Stimulated activated naive CD8-positive, alpha-beta T cell treated with anti-CD3 and anti-CD28 coated beads, Interleukin-15, Interleukin-2, amounts not matched to agents 100 ng/mL and 50 ng/mL, for 24 hours (primary cell): ENCODE measurements at regions not wholly inside any gene's neighbourhood (a gene's known extent, or its start where the extent isn't known, plus 50 kb on each side); places are given as distances from the start of the nearest gene placed in this dataset.
"Not testable (repeated sequence)": the region's sequence is repeated elsewhere in the genome, so short reads cannot be mapped to it uniquely, and the experiment has no call there.

ENCODE experiments used
- H3K27ac Mint-ChIP-seq: one replicate; pipeline ENCODE4 v1.8.0; 2021; ENCODE audit warnings: mild to moderate bottlenecking, mixed read lengths
- H3K27me3 Mint-ChIP-seq: one replicate; pipeline ENCODE4 v1.8.0; 2021; ENCODE audit warnings: mixed read lengths
- H3K36me3 Mint-ChIP-seq: one replicate; pipeline ENCODE4 v1.8.0; 2021; ENCODE audit warnings: low read depth, mixed read lengths
- H3K4me1 Mint-ChIP-seq: one replicate; pipeline ENCODE4 v1.8.0; 2021; ENCODE audit warnings: low read depth, mixed read lengths
- H3K4me3 Mint-ChIP-seq: one replicate; pipeline ENCODE4 v1.8.0; 2021; ENCODE audit warnings: mild to moderate bottlenecking, mixed read lengths
- H3K9me3 Mint-ChIP-seq: one replicate; pipeline ENCODE4 v1.8.0; 2021; ENCODE audit warnings: mixed read lengths

DNA sequence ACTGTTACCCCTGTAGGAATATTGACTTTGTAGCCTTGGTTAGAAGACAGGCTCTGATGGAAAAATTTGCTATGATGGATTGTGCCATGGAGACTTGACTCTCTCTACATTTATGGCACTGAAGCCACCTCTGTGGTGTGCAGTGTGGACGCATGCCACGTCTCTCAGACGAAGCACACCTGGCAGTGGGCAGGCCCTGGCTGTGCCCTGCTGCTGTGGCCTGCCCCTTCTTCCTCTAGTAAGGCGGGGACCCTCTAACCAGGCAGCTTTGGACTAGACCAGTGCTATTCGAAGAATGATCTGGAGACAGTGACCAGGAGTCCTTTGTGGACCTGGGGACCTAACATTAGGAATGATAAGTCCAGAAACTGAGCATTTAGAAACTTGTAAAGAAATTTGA is 773.5 kb upstream of the TPTE start:
- not testable (repeated sequence) for H3K4me1 Mint-ChIP-seq

DNA sequence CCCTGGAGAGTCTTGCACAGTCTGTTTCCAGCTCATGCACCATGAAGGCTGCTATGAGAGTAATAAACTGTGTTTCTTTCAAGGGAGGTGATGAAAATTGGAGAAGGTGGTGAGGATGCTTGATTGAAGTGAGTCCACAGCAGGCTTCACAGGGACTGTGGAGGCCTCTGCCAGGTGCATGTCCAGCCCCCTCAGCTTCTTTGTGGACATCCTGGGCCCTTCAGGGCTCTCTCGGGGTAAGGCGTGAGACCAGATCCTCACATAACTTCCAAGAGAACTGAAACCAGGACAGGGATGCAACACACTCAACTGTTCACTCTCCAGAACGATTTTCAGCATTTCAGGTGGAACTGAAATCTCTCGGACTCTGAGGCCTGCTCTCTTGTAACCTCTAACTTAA is 772.9 kb upstream of the TPTE start:
- not testable (repeated sequence) for H3K4me1 Mint-ChIP-seq, H3K9me3 Mint-ChIP-seq, H3K4me3 Mint-ChIP-seq, H3K27ac Mint-ChIP-seq, H3K36me3 Mint-ChIP-seq, H3K27me3 Mint-ChIP-seq

More for the DNA sequence above, 773.5 kb upstream of the TPTE start:
- H3K27ac Mint-ChIP-seq, H3K36me3 Mint-ChIP-seq, H3K9me3 Mint-ChIP-seq, H3K4me3 Mint-ChIP-seq, H3K27me3 Mint-ChIP-seq: not testable (repeated sequence)

DNA sequence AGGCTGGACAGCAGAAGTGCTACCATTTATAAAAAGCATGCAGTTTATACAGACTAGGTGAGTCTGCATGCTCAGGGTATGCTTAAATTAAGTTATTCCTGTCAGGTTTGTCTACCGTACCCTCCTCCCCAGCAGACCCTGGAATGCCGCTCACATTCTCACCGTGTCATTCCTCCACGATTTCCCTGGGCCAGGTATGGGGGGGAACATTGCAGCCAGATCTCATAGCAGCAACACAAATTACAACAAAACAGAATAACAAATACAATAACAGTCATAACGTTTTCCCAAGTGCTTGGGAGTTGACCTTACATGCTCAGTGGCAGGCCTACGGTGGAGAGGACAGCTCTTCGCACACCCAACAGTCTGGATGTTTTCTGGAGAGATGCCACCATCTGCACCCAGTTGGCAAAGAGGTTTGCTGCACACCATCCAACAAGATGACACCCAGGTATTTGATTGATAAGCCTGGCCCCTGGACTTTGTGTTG is 771.6 kb upstream of the TPTE start:
- H3K4me3 Mint-ChIP-seq, H3K27me3 Mint-ChIP-seq, H3K9me3 Mint-ChIP-seq, H3K4me1 Mint-ChIP-seq, H3K36me3 Mint-ChIP-seq, H3K27ac Mint-ChIP-seq: not testable (repeated sequence)

DNA sequence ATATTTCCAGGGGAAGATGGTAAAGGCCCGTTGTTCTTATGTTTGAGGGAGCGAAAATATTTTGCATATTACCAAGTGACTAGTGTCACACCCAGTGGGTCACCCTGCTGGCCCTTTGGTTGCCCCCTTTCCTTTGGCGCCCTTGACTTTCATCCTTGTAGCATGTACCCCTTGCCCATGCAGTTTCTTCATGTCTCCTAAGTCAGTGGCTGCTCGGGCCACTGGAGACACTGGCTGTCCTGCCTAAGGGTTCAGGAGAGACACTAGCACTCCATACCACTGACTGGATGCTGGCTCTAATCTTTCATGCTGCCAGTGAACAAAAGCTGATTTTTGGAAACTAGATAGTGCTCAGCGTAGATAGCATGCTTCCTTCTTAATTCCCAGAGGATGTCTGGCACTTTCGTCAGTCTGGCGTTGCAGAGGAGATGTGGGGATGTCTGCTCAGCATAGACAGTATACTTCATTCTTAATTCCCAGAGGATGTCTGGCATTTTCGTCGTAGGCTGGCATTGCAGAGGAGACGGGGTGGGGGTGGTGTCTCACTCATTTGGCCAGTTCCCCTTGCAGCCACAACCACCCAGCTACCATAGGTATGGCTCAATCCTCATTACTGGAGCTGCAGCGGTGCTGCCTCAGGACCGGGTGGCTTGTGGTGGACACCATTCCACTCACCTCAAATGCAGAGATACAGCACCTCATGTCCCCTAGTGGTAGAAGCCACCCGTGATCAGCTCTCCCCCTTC is 770.9 kb upstream of the TPTE start:
- no peaks in the 10 kb centered on the region for H3K27me3 Mint-ChIP-seq
- no peaks in the 10 kb centered on the region for H3K9me3 Mint-ChIP-seq
- H3K4me3 Mint-ChIP-seq = no peak overlapping the region
- no peaks in the 10 kb centered on the region for H3K4me1 Mint-ChIP-seq
- H3K36me3 Mint-ChIP-seq = no peaks in the 10 kb centered on the region
- no peak overlapping the region for H3K27ac Mint-ChIP-seq

DNA sequence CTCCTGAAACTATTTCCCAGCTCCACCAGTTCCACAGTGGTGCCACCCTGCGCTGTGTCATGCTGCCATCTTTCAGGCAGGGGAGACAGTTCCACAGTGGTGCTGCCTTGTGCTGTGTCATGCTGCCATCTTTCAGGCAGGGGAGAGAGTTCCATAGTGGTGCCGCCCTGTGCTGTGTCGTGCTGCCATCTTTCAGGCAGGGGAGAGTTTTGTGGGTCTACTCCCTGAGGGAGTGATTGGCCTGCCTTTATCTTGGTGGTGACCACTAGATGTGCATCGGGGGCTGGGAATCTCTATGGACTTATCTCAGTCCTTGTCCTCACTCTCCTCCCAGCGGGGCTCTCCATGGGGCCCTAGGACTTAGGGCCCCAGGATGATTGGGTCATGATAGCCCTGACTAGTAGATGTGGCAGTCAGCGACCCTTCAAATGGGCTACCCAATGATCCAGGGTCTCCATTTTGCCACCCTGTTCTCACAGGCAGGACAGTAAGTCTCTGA is 770.2 kb upstream of the TPTE start:
- not testable (repeated sequence) for H3K4me1 Mint-ChIP-seq, H3K27ac Mint-ChIP-seq, H3K9me3 Mint-ChIP-seq, H3K4me3 Mint-ChIP-seq, H3K36me3 Mint-ChIP-seq, H3K27me3 Mint-ChIP-seq

DNA sequence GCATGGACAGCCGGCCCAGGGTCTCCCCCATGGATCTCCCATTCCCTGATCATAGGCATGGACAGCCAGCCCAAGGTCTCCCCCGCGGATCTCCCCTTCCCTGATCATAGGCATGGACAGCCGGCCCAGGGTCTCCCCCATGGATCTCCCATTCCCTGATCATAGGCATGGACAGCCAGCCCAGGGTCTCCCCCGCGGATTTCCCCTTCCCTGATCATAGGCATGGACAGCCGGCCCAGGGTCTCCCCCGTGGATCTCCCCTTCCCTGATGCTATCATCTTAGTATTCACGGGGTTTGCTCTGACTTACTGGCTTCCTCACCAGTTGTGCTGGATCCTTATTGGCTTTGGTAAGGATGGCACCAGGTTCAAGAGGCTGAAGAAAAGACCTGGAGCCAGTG is 769.4 kb upstream of the TPTE start:
- not testable (repeated sequence) for H3K27ac Mint-ChIP-seq, H3K4me3 Mint-ChIP-seq, H3K4me1 Mint-ChIP-seq, H3K27me3 Mint-ChIP-seq, H3K9me3 Mint-ChIP-seq, H3K36me3 Mint-ChIP-seq

DNA sequence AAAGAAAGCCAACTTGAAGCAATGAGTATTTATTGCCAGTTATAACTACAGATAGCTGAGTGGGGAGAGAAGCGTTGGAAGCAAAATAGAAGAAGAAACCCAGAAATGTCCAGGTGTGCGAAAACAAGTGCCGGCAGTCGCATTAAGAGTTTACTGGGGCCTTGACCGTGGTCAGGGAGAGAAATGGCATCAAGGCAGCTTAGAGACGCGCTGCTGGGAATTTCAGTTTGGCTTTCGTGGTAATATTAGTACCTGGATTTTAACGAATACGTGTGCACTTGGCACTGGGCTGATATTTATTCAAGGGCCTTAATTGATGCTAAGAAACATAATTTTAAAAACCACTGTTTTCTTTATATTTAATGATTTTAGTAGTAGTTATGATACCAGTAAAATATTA is 767.9 kb upstream of the TPTE start:
- H3K27ac Mint-ChIP-seq, H3K4me3 Mint-ChIP-seq, H3K9me3 Mint-ChIP-seq, H3K4me1 Mint-ChIP-seq, H3K27me3 Mint-ChIP-seq, H3K36me3 Mint-ChIP-seq: not testable (repeated sequence)

DNA sequence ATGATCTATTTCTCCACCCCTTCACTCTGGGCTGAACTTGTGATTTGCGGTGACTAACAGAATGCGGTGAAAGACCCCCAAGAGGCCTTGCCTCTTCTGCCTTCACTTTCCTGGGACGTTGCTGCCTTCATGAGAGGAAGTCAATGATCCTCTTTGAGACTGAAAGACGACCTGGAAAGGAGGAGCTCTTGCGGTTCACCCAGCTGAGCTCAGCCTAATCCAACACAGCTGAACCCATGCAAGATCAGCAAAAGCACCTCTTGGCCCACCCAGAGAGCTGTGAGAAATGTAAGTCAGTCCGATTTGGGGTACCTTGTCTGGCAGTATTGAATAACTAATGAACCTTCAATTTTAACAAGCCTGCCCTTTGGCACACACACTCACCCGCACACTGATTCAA is 767.4 kb upstream of the TPTE start:
- Mint-ChIP-seq H3K36me3 (no peaks in the 10 kb centered on the region), H3K9me3 (peaks cover 4% of the 10 kb centered on the region), H3K27me3 (no peaks in the 10 kb centered on the region), H3K4me1 (no peaks in the 10 kb centered on the region), H3K4me3 (no peak overlapping the region), H3K27ac (no peak overlapping the region)

DNA sequence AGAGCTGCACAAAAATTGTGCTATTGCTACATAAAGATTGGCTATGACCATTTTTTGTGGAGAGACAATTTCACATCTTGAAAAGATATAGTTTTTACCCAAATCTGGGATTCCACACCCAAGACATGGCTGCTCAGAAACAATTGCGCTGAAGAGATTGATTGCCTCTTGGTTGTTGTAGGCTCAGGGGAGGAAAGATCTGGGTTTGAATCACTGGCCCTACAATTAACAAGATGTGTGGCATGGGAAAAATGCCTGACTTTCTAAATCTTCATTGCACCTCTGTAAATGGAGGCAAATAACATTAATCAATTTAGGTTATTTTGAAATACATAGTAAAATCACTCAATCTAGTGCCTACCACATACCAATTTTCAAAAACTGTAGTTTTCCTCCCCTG is 766.9 kb upstream of the TPTE start:
- H3K27me3 Mint-ChIP-seq, H3K4me3 Mint-ChIP-seq, H3K27ac Mint-ChIP-seq, H3K36me3 Mint-ChIP-seq, H3K9me3 Mint-ChIP-seq, H3K4me1 Mint-ChIP-seq: not testable (repeated sequence)

DNA sequence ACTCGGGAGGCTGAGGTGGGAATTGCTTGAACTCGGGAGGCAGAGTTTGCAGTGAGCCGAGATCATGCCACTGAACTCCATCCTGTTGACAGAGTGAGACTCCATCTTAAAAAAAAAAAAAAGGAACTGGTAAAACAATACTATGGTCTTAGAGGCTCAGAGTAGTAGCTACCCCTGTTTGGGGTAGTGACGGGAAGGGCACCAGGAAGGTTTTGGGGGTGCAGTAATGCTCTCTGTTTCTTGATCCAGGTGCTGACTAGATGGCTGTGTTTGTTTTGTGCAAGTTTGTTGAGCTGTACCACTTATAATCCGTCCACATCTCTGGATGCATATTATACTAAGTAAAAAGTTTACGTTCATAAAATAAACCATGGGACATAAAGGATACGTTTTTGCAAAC is 765.8 kb upstream of the TPTE start:
- Mint-ChIP-seq H3K9me3 (peaks cover 4% of the 10 kb centered on the region), H3K36me3 (no peaks in the 10 kb centered on the region), H3K27me3 (no peaks in the 10 kb centered on the region)

DNA sequence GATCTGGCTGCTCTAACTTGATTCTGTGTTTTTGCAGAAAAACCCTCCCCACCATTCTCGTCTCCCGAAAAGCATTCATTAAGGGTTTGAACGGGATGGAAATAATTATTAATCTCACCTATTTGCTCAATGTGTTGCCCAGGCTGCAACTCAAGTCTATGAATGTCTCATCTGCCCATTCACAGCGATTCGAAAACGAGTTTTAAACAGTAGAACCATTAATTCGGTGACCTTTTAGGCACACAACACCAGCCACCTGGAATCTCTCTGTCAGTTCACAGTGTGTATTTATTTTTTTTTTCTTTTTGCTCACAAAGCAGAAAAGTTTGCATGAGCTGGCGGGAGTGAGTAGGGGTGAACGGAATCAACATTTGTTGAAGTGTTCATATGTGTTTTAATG is 764.7 kb upstream of the TPTE start:
- Mint-ChIP-seq H3K36me3 (no peaks in the 10 kb centered on the region), H3K4me1 (no peaks in the 10 kb centered on the region), H3K27ac (no peak overlapping the region), H3K4me3 (no peak overlapping the region), H3K9me3 (peaks cover 4% of the 10 kb centered on the region), H3K27me3 (no peaks in the 10 kb centered on the region)

More for the DNA sequence above, 765.8 kb upstream of the TPTE start:
- Mint-ChIP-seq H3K4me3 (no peak overlapping the region), H3K4me1 (no peaks in the 10 kb centered on the region), H3K27ac (no peak overlapping the region)

DNA sequence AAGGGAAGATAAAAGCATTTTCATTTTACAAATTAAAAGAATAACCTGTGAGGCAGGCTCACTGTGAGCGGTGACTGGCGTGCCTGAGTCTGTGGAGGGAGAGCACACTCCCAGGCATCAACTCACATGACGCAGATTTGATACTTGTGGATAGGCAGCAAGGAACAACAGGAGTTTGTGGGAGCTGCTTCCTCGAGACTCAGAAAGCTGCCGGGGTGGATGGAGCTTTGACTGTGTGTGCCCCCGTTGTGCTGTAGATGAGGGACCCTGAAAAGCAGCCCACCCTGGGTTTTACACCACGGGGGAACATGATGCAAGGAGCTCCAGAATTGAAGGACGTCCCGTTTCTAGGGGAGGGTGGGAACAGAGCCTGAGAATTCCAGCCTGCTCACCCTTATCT is 764.3 kb upstream of the TPTE start:
- H3K4me1 Mint-ChIP-seq, H3K27ac Mint-ChIP-seq, H3K27me3 Mint-ChIP-seq, H3K4me3 Mint-ChIP-seq, H3K36me3 Mint-ChIP-seq, H3K9me3 Mint-ChIP-seq: not testable (repeated sequence)

DNA sequence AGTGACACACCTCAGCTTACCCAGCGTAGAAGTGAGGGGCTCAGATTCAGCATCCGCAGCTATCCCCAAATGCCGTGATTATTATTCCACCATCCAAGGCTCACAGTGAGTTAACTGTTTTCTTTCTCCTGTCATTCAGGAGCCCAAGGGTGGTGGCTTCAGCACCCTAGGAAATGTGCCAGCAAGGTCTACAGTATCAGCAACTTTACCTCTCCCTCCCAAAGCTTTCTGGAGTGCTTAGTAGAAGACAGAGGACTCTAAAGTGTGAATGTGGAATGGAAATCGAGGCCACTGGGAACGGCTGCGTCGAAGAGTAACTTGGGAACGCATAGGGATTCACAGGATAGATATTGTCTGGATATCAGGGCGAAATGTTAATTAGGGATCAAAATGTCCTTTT is 763.8 kb upstream of the TPTE start:
- H3K27ac Mint-ChIP-seq, H3K9me3 Mint-ChIP-seq, H3K27me3 Mint-ChIP-seq, H3K4me3 Mint-ChIP-seq, H3K36me3 Mint-ChIP-seq, H3K4me1 Mint-ChIP-seq: not testable (repeated sequence)

DNA sequence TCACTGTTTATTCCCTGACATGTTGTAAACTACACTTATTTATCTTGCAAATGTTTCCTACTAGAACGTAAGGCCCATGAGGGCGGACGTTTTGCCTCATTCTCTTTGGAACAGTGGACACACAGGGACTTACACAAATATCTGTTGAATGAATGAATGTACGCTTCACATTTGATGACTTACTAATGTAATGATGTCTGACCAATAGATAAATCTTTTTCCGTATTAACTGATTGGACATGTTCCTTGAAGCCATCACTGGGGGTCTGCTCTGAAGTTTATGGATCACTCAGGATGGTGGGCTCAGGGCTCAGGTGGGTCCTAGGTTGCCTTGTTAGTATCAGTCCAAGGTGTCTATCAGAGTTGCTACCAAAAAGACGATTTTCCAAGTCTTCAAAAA is 763.2 kb upstream of the TPTE start:
- no peak overlapping the region for H3K27ac Mint-ChIP-seq
- H3K27me3 Mint-ChIP-seq = no peaks in the 10 kb centered on the region
- H3K4me3 Mint-ChIP-seq = no peak overlapping the region
- H3K4me1 Mint-ChIP-seq = no peaks in the 10 kb centered on the region
- H3K36me3 Mint-ChIP-seq = no peaks in the 10 kb centered on the region
- peaks cover 4% of the 10 kb centered on the region for H3K9me3 Mint-ChIP-seq

DNA sequence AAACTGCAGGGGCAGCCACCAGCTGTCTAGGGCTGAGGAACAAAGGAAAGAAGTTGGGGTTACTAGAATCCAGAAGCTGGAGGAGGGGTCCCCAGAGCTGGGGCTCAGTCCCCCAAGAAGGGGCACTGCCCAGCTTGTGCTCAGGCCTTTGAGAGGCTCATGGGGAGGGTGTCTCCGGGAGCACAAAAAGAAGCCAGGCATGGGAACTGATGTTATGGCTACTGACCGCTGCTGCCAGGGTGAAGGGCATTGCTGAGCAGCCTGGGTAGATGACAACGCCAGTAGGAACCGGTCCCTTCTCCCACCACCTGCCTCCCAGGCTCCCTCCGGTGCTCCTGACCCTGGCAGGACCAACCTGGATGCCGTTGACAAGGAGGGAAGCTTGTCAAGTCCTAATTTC is 762.5 kb upstream of the TPTE start:
- no peaks in the 10 kb centered on the region for H3K27me3 Mint-ChIP-seq
- H3K4me1 Mint-ChIP-seq = no peaks in the 10 kb centered on the region
- no peak overlapping the region for H3K27ac Mint-ChIP-seq
- no peak overlapping the region for H3K4me3 Mint-ChIP-seq
- peaks cover 4% of the 10 kb centered on the region for H3K9me3 Mint-ChIP-seq
- H3K36me3 Mint-ChIP-seq = no peaks in the 10 kb centered on the region

DNA sequence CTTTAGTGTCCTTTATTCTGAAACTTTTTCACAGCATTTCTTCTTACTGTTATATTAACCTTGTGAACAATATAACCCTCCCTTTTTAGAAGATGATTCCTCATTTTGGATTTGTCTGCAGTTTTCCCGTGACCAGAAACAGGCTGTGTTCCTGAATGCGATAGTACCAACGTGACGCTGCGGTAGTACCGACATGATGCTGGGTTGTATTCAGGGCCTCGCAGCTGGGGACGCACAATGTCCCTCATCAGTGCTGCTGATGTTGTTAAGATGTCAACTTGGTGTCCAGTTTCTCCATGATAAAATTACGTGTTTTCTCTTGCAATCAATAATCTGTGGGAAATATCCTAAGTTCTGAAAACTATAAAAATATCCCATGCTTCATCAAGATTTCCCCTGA is 761.4 kb upstream of the TPTE start:
- Mint-ChIP-seq H3K27ac (no peak overlapping the region), H3K27me3 (no peaks in the 10 kb centered on the region), H3K9me3 (peaks cover 4% of the 10 kb centered on the region), H3K4me3 (no peak overlapping the region), H3K36me3 (no peaks in the 10 kb centered on the region), H3K4me1 (no peaks in the 10 kb centered on the region)
